NCI-H1694 treated with DMSO at 0.1 percent for 48 hours (cell line): ENCODE measurements at regions not wholly inside any gene's neighbourhood (a gene's known extent, or its start where the extent isn't known, plus 50 kb on each side); places are given as distances from the start of the nearest gene placed in this dataset.
"Not testable (repeated sequence)": the region's sequence is repeated elsewhere in the genome, so short reads cannot be mapped to it uniquely, and the experiment has no call there.

Experiments used
- DNase-seq: peaks from one replicate; lab custom pipeline; 2025; lab: John Stamatoyannopoulos, UW

DNA sequence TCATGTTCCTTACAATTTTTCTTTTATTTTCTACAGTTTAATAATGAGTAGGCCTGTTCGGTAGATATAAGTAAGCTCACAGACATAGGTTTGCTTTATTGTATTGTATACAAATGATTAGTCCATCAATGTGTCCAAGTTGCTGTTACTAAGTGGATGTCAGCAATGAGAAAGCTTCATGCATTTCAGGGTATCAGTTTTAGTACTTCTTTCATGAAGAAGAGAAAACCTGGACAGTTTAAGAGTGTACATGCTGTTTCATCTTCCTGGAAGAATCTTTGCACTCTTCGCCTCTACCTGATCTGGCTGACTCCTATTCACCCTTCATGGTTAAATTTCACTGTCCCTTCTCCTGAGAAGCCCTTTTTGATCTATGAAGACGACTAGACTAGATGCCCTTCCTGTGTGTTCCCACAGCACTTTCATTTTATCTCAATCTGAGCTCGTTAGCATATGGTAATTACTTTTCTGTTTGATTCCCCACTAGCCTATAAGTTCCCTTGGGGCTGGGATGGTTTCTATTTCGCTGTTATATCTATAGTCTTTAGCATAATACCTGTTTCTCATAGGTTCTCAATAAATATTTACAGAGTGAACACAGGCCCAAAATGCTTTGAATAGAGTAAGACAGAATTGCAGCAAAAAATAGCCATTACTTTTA lies 70.7 kb downstream of the CETN3 start:
- no peak for DNase-seq

DNA sequence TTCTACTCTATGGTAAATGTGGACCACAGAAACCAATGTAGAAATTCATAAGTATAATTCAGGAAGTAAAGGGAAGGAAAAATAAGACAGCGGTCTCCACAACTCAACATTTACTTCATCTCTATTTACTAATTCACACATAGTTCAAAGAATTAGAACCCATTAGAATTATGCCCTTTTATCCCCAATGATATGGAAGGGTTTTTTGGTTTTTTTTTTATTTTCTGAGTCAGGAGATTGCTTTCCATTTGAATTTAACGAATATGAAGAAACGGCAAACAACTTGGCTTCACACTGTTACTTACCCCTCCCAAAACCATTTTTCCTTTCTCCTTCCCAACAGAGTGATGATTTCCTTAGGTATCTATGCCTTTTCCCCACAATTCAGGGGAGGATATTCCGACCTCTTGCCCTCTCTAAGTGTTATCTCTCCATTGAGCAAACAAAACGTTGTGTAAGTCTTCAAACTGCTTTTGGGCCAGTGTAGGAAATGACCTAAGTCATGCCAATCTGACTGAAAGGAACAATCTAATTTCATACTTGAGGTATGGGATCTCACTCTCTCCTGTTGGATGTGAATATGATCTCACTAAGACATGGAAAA lies 72.0 kb downstream of the CETN3 start:
- no peak for DNase-seq

DNA sequence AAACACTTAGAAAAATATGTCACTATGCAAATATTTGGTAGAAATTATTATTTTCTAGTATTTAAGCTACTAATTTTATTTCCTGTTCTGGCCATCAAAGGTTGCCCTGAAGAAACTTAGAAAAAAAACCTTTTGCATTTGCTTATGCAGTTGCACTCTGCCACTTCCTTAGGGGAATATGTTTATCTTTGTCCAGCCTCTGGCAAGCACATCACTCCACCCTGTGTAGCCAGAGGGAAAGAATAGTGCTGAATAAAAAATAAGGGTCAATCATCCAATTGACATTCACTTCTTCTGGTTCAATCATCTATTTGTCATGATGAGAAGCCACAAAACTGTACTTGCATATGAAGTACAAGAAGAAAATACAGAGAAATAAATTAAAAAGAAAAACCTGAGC lies 72.8 kb downstream of the CETN3 start:
- no peak for DNase-seq

DNA sequence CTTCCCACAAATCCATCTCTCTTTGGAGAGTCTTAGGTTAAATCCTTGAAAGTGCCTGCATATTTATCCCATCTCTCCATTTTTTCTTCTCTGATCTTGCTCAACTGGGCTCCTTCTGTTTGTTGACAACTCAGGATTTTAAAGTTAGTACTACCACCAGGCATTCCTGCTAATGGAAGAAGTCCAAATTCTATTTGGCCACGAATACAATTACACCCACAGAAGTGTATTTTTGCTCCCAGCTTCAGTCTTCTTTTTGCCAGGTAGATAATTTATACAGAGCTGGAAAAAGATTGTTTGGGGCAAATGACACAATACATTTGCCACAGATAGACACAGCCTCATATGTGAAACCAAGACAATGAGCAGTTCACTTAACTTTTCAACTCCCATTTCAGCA lies 74.8 kb downstream of the CETN3 start:
- DNase-seq = no peak

DNA sequence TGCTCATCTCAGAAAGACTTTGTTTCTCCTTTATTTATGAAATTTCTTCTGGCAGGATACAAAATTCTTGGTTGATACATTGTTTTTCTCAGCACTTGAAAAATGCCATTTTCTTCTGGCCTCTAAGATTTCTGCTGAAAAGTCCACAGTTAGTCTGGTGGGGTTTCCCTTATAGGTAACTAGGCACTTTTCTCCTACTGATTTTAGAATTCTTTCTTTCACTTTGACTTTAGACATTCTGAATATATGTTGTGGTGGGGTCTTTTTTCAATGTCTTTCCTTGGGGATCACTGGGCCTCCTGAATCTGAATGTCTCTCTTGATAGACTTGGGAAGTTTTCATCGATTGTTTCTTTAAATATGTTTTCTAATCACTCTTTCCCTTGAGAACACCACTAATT lies 79.6 kb downstream of the CETN3 start:
- no peak for DNase-seq

DNA sequence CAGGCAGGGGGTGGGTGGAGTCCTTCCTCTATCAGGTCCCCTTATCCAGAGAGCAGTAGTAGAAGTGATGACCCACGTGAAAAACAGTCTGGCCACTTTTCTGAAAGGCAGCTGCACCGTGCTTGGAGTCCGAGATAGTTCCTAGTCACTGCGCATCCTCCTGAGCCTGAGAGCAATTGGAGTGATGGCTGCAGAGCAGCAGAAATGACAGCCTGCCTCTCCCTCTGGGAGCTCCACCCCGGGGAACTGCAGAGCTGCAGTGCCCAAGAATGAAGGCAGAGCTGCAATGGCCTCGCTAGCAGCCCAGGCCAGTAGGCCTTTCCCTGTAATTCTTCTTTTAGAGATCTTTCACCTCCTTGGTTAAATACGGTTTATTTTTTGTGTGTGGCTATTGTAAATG lies 82.6 kb downstream of the CETN3 start:
- no peak for DNase-seq

DNA sequence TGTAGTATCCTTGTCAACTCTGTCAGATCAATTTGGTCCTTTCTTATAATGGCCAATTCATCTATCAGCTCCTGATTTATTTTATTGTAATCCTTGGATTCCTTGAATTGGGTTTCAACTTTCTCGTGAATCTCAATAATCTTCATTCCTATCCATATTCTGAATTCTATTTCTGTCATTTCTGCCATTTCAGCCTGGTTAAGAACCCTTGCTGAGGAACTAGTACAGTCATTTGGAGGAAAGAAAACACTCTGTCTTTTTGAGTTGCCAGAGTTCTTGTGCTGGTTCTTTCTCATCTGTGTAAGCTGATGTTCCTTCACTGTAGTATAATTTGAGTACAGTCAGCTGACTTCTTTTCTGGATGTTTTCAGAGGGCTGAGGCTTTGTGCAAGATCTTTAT lies 84.5 kb downstream of the CETN3 start:
- no peak for DNase-seq

DNA sequence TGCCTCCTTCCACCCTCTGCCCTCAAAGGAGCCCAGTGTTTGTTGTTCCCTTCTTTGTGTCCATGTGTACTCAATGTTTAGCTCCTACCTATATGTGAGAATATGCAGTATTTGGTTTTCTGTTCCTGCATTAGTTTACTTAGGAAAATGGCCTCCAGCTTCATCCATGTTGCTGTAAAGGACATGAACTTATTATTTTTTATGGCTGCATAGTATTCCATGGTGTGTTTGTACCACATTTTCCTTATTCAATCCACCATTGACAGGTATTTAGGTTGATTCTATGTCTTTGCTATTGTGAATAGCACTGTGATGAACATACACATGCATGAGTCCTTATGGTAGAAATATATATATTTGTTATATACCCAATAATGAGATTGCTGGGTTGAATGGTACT lies 89.2 kb downstream of the CETN3 start:
- not testable (repeated sequence) for DNase-seq

DNA sequence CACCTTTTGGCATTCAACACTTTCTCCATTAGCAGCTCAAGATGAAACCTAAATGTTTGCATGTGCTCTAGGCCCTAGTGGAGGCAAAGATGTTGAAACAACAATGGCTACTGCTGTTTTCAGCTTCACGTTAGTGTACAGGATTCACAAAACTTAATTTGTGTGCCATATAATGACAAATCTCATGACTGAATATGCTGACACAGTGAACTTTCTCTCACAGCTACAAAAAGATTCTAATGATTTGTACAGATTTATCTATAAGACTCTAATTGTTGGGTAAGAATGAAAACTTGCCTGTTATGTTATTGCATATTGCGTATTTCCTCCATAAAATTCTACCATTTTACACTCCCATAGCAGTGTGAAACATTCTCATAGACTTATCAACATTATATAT lies 97.5 kb downstream of the CETN3 start:
- no peak for DNase-seq

DNA sequence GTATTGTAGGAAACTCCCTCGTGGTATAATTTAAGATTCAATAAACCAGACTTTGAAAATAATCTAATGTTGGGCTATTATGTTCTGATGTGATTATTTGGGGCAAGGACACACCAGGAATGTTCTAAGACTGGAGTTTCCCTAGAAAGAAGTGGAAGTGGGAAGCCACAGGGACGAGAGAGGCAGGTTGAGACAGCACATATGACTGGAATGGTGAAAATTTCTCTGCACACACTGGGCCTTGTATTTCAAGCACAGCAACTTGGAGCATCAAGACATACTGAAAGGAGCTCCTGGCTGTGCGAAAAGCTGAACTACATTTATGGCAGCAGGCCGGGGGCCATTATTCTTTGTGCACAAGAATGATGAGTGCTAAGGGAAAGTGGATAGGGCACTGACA lies 98.2 kb downstream of the CETN3 start:
- no peak for DNase-seq

DNA sequence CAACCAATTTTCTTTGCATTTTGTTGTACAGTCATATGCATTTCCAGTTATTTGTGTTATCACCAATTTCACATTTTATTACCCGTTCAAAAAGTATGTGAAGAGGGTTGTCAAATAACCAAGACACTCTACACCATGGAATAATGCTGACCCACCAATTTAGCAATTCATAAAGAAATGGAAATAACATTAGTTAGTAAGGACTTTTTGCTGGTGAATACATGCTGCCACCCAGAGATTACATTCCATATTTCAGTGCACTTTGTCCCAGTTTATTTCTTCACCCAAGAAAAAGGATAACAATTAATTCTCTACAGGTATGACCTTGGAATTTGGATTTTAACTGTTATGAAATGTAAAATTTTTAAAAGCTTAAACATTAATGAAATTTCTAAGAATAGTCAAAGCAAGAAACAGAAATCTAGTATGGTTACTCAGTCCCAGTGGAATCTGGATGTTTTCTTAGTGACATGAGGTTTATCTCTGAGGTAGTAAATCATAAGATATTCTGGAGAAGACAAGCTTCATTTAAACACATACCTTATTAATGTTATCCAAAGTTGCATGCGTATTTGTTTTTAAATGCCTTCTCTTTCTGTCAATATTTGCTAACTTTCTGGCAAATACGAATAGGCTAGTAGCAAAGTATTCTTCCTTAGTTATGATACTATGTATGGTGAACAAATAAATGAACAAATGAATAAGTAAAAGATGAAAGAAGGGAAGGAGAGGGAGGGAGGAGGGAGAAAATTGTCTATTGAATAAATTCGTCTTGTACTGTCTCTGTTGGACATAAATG lies 100.6 kb downstream of the CETN3 start:
- DNase-seq = no peak

DNA sequence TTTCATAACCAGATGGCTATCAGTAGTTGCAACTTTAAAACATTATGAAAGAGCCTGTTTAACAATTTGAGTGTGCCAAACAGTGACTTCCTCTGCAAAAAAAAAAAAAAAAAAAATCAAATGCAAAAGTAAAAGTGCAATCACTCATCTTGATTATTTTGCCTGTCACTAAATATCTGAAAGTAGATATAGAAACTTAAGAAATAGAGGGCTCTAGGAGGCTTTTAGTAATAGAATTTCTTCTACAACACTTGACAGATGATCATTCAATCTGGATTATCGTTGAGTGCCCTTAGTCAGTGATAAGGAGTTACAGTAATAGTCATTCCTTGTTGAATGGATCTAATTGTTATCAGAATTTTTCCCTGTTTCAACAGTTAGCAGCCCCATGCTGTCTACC lies 101.8 kb downstream of the CETN3 start:
- no peak for DNase-seq

DNA sequence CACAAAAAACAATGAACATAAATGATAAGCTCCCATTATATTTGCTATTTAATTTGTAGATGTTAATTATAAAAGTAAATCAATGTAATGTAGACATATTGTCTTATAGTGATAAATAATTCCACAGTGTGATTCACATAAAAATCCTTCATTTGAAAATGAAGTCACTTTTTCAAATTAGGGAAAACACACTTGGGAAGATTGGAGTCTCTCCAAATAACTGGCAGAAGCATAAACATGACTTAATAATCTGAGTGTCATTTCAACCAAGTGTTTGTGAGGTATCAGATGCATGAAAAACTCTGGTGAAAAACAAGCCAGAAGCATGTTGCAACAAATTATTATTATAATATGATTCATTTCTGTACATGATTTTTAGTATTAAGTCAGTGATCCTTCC lies 102.2 kb downstream of the CETN3 start:
- no peak for DNase-seq

DNA sequence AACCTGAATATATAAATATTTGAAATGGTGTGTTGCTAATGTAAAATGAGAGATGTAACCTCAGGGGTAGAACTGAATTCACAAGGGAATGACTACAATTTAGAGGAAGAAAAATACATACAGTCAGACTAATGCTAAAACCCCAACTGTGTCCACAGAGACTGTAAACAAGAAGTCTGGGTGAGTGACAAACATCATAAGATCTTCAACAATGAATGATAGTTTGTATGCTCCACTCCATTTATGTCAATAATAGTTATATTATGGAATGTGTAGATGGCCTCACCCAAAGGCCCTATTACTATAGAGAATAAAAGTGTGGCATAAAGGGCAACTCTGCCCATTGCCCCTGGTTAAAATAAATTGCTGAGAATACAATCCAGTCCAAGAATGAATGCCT lies 102.9 kb downstream of the CETN3 start:
- no peak for DNase-seq

DNA sequence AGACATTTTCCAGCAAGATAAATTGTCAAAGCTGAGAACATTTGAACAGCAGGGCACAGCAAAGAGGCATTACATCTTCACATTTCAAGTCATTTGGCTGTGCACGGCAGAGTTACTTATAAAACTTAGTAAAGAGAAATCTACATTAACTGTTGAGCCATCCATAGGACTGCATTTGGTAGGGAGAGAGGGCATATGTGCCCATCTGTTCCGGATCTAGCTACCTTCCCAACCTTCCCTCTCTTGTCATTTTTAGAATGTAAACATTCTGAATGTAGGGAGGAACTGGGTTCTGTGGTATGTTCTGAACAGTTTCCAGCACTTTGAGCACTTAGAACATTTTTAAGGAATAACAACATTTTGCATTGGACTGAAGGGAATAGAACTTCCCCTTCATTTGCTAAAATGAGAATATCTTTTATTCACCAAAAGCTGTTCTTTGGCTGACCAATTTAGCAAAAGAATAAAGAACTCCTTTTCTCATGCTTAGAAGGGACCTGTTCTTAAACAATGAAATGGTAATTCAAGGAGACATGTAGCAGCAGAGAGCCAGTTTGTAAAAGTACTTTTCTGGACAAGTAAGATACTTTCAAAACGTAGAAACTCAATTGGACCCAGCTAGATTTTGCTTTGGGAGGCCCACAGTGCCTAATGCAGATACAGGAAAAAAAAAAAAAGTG lies 104.4 kb downstream of the CETN3 start:
- DNase-seq = no peak

DNA sequence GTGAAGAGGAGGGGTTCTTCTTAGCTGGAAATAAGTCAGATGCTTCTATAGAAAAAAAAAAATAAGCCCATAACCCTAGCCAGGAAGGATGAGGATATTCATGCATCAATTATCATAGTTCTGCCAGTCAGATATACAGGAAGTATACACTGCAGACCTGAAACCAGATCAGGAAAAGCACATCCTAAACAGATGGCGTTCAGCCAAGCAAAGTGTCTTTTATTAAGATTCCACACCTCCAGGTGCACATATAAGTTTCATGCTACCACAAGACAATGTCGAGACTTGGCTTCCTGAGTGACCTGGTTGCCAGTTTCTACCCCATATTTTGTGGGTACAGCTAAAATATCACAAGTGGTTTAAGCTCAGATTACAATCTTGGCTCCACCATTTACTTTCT lies 108.3 kb downstream of the CETN3 start:
- DNase-seq = no peak

DNA sequence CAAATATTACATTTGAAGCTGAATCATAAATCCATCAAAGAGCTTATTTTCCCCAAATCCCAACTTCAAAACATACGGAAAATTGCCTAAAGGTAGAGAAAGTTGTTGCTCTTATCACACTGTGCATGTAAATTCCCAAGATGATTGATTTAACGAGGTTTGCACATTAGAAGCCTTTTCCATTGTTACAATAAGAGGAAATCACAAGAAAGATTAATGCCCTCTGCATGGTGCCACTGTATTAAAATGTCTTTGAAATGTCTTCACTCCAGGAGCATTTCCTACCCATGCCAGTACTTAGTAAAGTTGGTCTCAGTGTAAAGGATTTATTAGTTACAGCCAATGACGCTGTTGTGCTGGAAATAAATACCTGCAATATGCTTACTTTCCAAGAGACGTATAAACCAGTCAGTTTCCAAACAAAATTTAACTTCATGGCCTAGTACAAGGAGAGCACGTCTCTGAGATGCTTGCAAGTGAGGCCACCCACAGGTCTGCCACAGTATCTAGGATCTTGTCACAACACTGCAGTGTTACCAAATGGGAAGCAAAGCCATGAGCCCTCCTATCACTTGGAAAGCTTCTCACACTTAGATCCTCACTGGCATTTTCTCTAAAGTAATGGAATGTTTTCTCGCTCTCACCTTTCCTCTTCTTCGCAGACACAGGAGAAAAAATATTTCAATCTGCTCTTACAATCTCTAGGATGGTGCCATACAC lies 112.4 kb downstream of the CETN3 start:
- DNase-seq = no peak

DNA sequence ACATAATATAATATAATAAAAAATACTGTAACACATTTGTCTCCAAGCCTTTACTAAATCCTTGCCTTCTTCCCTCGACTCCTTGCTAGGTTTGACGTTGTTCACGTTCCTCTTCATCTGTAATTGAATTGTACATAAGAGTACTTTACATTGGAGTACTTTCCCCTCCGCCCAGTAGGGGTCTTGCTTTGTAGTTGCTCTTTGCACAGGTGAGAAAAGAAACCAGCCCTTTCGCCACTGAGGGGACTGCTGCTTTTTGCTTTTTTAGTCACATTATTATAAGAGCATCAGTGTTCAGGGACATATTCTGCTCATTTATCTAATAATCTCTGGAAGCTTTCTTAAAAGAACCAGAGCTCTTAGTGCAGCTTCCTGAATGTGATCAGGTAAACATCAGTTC lies 115.0 kb downstream of the CETN3 start:
- no peak for DNase-seq

DNA sequence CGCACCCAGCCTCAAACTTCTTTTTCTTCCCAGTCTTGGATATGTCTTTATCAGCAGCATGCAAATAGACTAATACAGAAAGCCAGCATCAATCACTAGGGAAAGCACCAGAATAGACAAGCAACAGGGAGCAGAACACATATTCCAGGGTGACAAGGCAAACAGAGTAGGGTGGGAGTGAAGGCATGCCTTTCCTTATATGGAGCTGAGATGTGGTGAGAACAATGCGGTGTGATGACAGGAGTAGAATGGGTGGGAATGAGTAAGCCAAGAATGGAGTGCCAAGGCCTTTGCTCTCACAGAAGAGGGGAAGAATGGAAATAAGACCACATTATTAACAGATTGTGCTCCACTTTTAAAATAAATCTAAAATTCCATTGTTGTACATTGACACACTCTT lies 115.6 kb downstream of the CETN3 start:
- no peak for DNase-seq

DNA sequence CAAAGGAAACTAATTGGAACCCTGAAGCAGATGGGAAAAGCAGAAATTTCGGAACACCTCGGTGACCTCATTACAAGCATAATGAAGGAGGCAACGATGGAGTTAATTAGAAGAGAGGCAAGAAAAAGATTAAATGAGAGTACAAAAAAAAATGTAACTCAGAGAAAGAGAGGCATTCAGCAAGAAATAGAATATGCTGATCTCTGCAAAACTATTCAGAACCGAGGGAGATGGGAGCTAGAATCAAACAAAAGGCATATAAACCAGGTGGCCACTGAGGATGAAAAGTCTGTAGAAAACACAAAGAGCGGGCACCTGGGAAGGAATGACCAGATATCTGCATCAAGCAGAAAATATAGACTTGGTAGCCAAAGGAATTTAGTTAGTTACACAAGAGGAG lies 118.9 kb downstream of the CETN3 start:
- no peak for DNase-seq

DNA sequence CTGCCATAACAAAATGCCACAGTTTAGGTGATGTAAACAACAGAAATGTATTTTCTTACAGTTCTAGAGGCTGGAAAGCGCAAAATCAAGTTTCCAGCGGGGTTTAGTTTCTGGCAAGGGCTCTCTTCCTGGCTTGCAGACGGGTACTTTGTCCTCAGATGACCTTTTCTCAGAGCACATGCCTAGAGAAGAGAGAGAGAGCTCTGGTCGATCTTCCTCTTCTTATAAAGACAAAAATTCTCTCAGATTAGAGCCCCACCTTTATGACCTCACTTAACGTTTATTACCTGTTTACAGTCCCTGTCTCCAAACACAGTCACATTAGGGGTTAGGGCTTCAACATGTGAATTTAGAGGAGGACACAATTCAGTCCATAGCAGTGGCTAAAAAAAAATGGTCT lies 119.7 kb downstream of the CETN3 start:
- DNase-seq = no peak

DNA sequence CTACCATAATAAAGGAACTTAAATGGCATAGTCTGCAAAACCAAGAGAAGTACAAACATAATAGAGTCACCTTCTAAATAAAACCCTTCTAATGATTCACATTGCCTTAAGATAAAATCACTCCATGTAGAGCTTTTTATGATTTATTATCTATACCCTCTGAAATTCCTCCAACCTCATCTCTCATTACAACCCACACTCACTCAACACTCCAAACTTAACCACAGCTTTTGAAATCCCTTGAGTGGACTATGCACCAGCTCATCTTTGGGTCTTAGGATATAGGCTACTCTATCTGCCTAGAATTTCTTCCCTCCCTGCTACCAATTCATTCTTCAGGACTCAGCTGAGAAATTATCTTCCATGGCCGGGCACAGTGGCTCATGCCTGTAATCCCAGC lies 122.5 kb downstream of the CETN3 start:
- DNase-seq = no peak
